ENCODE measurements at regions not wholly inside any gene's neighbourhood (a gene's known extent, or its start where the extent isn't known, plus 50 kb on each side); places are given as distances from the start of the nearest gene placed in this dataset.

- TF ChIP-seq ETV6 (CRISPR knock-in tag; IDR thresholded peaks at IDR 0.05) = no peak
- no peak for TF ChIP-seq ESRRA (CRISPR knock-in tag; IDR thresholded peaks at IDR 0.05; ENCODE audit: borderline replicate concordance)
- TF ChIP-seq SOX15 (CRISPR knock-in tag; IDR thresholded peaks at IDR 0.05) = no peak
- no peak for TF ChIP-seq CTCF (IDR thresholded peaks at IDR 0.05)
- no peak for TF ChIP-seq ZNF281 (CRISPR knock-in tag; IDR thresholded peaks at IDR 0.05)
- no peak for TF ChIP-seq ATF1 (CRISPR knock-in tag; IDR thresholded peaks at IDR 0.05)
- TF ChIP-seq USF2 (CRISPR knock-in tag; IDR thresholded peaks at IDR 0.05) = no peak
Measured at GRCh38 chr13:33717775-33718174, 100.2 kb upstream of the RFC3 start (continued).

GRCh38 chr13:33721724-33722123, 96.2 kb upstream of the RFC3 start:
- Mint-ChIP-seq H3K36me3 (peaks cover 5% of the 10 kb centered on the region), H3K27me3 (ENCODE audit: low read depth) (no peaks in the 10 kb centered on the region), H3K27ac (no peak overlapping the region), H3K4me1 (peaks cover 9% of the 10 kb centered on the region), H3K9me3 (peaks cover 24% of the 10 kb centered on the region), H3K4me3 (no peak overlapping the region)
- DNase-seq (ENCODE audit: low spot score) (no peak), ATAC-seq (no peak)
- ChIA-PET CTCF (interaction anchor here (1.8 kb wide), 1 partner anchor 179 kb away, joined by 8 read pairs; no protein-coding TSS in a partner anchor), POLR2A (no interaction called here)
- TF ChIP-seq ATF6 (CRISPR knock-in tag; IDR thresholded peaks at IDR 0.05) = no peak
- TF ChIP-seq PRDM15 (CRISPR knock-in tag; IDR thresholded peaks at IDR 0.05) = no peak
- no peak for TF ChIP-seq PRRX2 (CRISPR knock-in tag; IDR thresholded peaks at IDR 0.05)
- TF ChIP-seq RORB (CRISPR knock-in tag; IDR thresholded peaks at IDR 0.05) = no peak
- TF ChIP-seq TEAD1 (CRISPR knock-in tag; IDR thresholded peaks at IDR 0.05) = no peak
- no peak for TF ChIP-seq ATF2 (CRISPR knock-in tag; IDR thresholded peaks at IDR 0.05; ENCODE audit: borderline replicate concordance, low read depth)
